Hematopoietic multipotent progenitor cell (in vitro differentiated cells): ENCODE measurements at regions not wholly inside any gene's neighbourhood (a gene's known extent, or its start where the extent isn't known, plus 50 kb on each side); places are given as distances from the start of the nearest gene placed in this dataset.

Source experiments
- DNase-seq, 3 donors: peaks; one replicate each; pipeline ENCODE4 v3.0.0-alpha.2; 2011 to 2015; ENCODE audit warnings: low read depth in 2 of 3, low spot score in 2 of 3

- no peak for DNase-seq
Measured at GRCh38 chr14:81946834-81947798, 413.5 kb upstream of the SEL1L start.

GRCh38 chr14:81952917-81953316 lies 419.3 kb upstream of the SEL1L start:
- DNase-seq = no peak

- DNase-seq = no peak
Measured at GRCh38 chr14:81953419-81953818, 419.8 kb upstream of the SEL1L start.

GRCh38 chr14:81955123-81955522 lies 421.5 kb upstream of the SEL1L start:
- no peak for DNase-seq

GRCh38 chr14:81960781-81961180 lies 427.1 kb upstream of the SEL1L start:
- no peak for DNase-seq

- no peak for DNase-seq
Measured at GRCh38 chr14:81963846-81964245, 430.2 kb upstream of the SEL1L start.

GRCh38 chr14:81970307-81970706 lies 436.7 kb upstream of the SEL1L start:
- DNase-seq = no peak

- no peak for DNase-seq
Measured at GRCh38 chr14:81971911-81972310, 438.3 kb upstream of the SEL1L start.

- DNase-seq = no peak
Measured at GRCh38 chr14:81972601-81973000, 438.9 kb upstream of the SEL1L start.

GRCh38 chr14:81974543-81974942 lies 440.9 kb upstream of the SEL1L start:
- no peak for DNase-seq

GRCh38 chr14:81980601-81981306 lies 447.1 kb upstream of the SEL1L start:
- no peak for DNase-seq

- DNase-seq = no peak
Measured at GRCh38 chr14:81981307-81981675, 447.6 kb upstream of the SEL1L start.

GRCh38 chr14:81982046-81982445 lies 448.4 kb upstream of the SEL1L start:
- DNase-seq = no peak

GRCh38 chr14:81986005-81986404 lies 452.4 kb upstream of the SEL1L start:
- no peak for DNase-seq

GRCh38 chr14:81989211-81989610 lies 455.6 kb upstream of the SEL1L start:
- peak in 1 of 3 donors; percentile 2 for DNase-seq

GRCh38 chr14:81990312-81990761 lies 456.7 kb upstream of the SEL1L start:
- peak in 2 of 3 donors; percentile 28 to 64 for DNase-seq

GRCh38 chr14:81991998-81992397 lies 458.3 kb upstream of the SEL1L start:
- peak in 1 of 3 donors; percentile 26 for DNase-seq

GRCh38 chr14:81993432-81993831 lies 459.8 kb upstream of the SEL1L start:
- DNase-seq = no peak

GRCh38 chr14:82003426-82003825 lies 469.8 kb upstream of the SEL1L start:
- DNase-seq = no peak

GRCh38 chr14:82009076-82009475 lies 475.4 kb upstream of the SEL1L start:
- DNase-seq = no peak

- DNase-seq = no peak
Measured at GRCh38 chr14:82009993-82010392, 476.3 kb upstream of the SEL1L start.

- DNase-seq = no peak
Measured at GRCh38 chr14:82011460-82011859, 477.8 kb upstream of the SEL1L start.
